ENCODE measurements at regions not wholly inside any gene's neighbourhood (a gene's known extent, or its start where the extent isn't known, plus 50 kb on each side); places are given as distances from the start of the nearest gene placed in this dataset.

DNA sequence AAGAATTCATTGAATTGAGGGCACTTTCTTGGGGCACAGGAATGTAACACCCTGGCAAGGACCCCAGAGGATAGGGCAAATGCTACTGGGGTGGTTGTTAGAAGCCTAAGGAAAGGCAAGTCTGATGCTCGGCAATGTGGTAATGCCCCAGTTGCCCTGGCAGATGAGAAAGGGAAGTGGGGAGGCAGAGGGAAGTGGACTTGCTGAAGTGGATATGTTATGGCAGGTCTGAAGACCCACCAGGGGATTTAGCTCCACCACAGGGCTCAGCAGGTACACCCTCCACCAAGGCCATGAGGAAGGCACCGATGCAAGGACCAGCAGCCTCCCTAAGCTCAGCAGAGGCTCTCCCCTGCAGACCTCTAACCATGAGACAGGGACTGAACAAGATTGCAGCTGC is 184.8 kb downstream of the IRX5 start:
- no peak for DNase-seq (ENCODE audit: low read depth, low spot score)

DNA sequence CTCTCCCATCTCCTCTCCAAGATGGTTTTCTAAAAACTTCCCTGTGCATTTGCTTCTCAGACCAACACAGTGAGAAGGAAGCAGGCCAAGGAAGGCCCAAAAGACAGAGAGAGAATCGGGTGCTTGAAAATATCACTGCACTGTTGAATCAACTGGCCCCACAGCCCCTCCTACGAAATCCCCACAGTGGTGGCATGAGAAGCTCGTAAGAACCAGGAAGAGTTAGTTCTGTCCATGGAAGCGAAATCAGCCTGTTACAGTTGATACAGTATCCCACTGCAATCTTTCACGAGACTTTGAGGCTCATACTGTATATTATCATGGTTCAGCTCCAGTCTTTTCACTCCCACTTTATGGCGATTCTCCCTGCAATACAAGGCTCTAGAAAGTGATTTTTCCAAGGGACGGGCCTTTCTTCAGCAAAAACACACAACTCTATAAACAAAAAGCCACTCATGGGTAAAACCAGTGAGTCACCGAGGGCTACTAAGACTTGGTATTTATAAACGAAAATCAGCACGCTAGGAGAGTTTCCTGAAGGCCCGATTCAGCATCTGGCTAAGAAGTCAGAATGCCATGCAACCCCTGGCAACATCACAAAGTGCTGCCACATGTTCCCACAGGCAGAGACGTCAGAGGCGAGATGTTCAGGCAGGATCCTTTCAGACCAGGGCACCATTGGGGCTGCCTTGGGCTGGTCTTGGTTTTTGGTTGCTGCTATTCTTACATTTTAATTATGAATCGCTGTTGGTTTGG is 185.7 kb downstream of the IRX5 start:
- no peak for DNase-seq (ENCODE audit: low read depth, low spot score)

DNA sequence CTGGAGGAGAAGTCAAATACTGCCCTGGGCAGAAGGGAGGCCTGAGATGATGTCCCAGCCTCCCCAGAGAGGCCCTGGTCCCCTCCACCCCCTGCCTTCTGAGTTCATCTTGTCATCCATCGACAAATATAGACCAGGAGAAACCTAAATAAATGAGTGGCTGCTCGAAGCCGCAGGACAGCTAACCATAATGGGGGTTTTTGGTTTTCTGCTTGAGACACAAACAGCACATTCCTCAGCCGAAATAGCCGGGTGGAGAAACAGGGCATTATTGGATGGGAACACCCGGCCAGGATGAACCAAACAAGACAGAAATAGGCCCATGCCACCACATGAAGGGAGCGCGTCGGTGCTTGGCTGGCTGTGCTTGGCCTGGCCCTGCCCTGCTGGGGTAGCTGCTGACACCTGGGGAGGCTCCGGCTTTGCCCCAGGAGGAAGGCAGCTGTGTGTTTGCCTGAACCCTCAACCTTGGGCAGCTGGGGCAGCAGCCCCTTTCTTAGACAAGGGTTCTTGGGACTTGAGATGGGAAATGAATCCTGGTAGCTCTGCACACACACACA is 188.1 kb downstream of the IRX5 start:
- no peak for DNase-seq (ENCODE audit: low read depth, low spot score)

DNA sequence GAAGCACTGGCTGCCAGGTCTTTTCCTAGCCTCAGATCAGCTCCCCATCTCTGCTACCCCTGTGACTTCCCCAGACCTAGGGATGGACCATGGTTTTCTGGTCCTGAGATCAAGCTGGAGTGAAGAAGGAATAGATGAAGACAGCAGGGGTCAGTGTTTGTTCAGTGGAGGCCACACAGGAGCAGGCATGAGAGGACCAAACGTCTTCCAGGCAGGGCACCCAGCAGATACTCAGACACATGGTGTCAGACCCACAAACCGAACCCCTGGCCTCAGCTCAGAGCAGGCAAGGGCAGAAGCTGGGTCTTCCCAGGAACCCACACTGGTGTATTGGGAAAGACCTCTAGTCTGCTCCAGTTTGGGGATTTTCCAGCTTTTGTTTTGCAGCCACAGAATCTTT is 189.7 kb downstream of the IRX5 start:
- DNase-seq (ENCODE audit: low read depth, low spot score): no peak

DNA sequence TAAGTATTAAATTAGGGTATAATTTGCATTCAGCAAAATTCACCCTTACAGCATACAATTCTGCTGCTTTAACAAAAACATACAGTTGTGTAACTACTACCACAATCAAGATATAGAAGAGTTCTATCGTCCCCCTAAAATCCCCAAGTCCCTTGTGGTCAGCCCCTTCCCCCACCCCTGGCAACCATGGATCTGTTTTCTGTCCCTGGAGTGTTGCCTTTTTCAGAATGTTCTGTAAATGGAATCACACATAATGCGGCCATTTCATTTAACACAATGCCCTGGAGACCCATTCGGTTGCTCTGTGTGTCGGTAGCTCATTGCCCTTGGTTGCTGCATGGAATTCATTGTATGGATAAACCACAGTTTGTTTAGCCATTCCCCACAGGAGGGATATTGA is 190.2 kb downstream of the IRX5 start:
- DNase-seq (ENCODE audit: low read depth, low spot score): no peak

DNA sequence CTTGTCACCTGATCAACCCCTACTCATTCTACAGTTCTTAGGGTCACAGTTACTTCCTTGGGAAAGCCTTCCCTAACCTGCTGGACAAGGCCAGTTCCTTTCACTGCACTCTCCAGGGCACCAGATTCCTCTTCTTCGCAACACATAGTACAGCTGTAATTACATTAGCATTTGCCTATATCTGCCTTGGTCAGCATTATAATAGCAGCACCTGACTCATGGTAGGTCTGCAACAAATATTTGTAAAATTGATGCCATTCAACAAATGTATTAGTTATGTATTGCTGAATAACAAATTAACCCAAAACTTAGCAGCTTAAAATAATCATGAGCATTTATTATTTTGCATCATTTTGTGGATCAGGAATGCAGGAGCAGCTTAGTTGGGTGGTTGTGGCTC is 193.0 kb downstream of the IRX5 start:
- no peak for DNase-seq (ENCODE audit: low read depth, low spot score)

DNA sequence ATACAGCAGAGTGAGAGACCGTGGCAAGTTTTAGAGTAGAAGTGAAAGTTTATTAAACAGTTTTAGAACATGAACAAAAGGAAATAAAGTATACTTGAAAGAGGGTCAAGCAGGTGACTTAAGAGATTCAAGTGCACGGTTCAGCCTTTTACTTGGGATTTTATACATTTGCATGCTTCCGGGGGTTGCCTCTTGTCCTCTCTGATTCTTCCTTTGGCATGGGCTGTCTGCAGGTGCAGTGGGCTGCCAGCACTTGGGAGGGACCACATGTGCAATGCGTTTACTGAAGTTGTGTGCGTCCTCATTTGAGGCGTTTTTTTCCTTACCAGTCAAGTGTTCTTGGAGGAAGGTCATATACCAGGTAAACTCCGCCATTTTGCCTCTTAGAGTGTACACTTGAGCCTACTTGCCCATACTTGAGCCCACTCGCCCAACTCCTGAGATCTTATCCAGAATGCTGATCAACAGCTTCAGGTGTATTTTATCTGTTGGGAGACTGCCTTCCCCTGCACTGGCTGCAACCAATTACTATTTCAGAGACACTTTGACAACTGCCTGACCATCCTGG is 195.2 kb downstream of the IRX5 start:
- no peak for DNase-seq (ENCODE audit: low read depth, low spot score)

DNA sequence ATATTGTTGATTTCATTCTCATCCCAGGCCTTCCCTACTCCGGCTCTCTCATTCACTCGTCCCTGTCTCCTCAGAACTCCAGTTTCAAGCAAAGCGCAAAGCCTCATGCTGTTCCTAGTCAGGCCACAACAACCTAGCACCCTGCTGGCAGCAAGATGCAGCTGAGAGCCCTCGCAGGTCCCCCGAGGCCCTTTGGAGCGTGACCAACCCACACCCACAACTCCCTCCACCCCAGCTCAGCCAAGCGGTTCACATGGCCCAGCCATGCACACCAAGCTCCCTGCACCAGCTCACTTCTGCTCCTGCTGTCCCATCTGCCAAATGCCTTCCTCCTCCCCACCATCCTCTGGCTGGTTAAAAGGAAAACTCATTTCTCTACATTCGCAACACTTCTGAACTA is 195.8 kb downstream of the IRX5 start:
- no peak for DNase-seq (ENCODE audit: low read depth, low spot score)

DNA sequence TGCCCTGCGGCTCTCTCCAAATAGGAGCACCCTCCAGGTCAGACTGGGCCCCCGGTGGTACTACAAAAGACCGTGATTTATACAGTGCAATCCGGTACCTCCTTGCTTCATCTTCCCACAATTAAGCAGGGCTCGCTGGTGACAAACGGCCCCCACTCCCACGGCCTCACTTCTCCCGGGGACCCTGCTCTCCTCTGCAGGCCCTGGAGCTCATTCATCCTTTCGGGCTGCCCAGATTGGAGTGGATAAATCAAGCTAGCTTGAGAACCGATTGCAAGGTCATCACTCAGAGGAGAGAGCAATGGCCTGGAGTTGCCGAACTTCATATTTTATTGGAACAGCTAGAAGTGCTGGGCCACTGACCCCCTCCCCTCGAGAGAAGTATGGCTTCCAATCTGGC is 193.5 kb upstream of the IRX6 start:
- no peak for DNase-seq (ENCODE audit: low read depth, low spot score)

DNA sequence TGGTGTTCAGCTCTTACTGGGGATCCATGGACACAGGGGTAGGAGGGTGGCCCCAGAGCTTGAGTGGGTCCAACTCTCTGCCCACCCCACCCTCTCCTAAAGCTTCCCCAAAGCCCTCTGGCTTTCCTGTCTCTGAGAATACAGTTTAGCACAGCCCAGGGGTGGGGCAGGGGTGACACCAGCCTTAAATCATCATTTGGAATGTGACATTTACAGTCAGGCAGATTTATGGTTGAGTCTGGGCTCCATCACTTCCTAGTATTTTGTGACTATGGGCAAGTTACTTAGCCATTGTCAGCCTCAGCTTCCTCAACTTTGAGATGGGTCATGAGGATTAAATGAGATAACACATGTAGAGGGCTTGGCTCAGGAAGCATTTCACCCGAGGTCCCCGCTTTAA is 193.1 kb upstream of the IRX6 start:
- no peak for DNase-seq (ENCODE audit: low read depth, low spot score)

DNA sequence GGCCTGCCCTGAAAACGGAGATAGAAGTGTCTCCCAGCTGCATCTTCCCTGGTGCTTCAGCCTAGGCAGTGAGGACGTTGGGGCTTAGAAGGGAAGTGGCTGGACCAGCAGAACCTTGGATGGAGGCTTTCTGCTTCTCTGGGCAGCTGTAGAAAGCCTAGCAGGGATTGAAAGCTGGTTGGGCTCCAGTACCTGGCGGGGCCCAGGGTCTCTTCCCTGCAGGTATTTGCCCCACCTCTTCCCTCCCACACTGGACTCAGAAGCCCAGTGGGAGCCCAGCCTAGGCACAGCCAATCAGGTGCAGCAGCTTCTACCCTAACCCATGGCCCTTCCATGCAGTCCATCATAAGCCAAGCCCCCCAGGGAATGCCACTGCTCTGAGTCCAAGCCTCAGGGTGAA is 190.3 kb upstream of the IRX6 start:
- DNase-seq (ENCODE audit: low read depth, low spot score): no peak

DNA sequence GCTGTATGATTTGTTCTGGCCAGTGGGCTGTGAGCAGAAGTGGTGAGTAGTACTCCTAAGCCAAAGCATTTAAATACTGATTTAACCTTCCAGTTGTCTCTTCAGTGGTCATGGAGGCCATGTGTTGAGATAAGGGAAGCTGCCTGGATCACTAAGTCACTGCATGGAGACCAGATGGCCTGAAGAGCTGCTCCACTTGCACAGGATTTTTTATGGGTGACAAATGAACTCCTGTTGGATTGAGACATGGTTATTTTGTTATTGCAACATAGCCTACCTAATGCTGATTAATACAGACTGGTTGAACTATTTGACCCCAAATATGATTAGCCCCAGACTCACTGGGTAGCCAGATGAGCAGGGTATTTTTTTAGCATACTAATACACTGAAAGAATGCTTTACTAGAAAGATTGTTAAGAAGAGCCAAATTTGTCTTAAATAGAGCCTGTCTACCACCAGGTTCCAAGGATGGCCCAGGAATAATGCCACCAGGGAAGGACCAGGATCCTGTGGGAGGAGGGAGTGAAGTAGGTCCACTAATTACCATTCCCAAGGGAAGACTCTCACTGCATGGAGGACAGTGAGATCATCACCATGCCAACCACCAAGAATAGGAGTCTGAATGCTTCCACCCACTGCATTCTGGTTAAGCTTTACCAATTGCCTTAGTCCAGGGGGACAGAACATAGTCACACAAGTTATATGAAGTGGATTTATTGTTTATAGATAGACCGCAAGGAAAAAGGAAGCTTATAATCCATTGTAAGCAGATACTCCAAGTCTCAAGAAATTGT is 187.4 kb upstream of the IRX6 start:
- DNase-seq (ENCODE audit: low read depth, low spot score): no peak

DNA sequence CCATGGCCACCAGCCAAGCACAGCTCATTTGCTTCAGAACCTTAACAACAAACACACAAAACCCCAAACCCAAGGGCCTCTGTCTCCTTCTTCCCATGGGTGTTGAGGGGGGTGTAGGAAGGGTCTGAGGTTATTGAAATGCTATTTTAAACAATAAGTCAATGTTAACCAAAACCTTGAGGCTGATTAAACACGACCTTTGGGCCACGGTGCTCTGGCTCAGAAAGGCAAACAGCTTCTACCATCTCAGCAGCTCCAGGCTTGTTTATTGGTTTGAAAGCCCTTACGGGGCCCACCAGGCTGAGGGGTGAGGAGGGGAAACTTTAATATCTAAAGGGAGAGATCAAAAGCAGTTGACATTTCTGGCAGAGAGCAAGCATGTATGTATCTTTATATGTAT is 185.7 kb upstream of the IRX6 start:
- no peak for DNase-seq (ENCODE audit: low read depth, low spot score)

DNA sequence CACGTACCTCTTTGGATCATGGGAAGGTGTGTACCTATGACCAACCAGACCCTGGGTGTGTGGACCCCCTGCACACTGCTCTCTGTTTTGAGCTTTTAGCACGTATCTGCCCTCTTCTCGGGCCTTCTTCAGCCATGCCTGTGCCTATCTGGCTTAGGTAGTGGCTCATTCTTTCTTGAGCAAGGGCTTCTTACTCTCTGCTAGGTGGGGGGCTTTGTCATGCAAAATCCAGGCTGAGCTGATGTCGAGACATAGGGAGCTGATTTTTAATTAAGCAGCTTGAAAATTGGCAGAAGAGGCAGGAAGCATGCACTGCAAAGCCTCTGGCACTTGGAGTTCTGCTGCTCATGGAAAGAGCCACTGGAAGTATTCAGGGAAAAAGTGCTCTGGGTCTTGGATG is 181.6 kb upstream of the IRX6 start:
- no peak for DNase-seq (ENCODE audit: low read depth, low spot score)

DNA sequence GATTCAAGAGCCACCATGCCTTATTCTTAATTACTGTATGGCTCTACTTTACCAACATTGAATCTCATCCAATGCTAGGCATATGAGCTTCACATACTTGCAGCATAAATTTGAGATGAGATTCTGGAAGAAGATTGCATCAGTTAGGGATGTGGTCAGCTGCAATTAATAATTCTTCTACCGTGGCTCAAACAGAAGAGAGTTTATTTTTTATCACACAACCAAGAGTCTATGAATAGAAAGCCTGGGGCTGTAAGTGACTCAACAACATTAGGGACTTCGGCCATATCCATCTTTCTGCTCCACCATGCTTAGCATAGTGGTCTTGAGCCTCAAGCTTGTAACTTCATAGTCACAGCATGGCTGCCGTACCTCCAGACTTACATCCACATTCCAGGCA is 179.4 kb upstream of the IRX6 start:
- no peak for DNase-seq (ENCODE audit: low read depth, low spot score)

DNA sequence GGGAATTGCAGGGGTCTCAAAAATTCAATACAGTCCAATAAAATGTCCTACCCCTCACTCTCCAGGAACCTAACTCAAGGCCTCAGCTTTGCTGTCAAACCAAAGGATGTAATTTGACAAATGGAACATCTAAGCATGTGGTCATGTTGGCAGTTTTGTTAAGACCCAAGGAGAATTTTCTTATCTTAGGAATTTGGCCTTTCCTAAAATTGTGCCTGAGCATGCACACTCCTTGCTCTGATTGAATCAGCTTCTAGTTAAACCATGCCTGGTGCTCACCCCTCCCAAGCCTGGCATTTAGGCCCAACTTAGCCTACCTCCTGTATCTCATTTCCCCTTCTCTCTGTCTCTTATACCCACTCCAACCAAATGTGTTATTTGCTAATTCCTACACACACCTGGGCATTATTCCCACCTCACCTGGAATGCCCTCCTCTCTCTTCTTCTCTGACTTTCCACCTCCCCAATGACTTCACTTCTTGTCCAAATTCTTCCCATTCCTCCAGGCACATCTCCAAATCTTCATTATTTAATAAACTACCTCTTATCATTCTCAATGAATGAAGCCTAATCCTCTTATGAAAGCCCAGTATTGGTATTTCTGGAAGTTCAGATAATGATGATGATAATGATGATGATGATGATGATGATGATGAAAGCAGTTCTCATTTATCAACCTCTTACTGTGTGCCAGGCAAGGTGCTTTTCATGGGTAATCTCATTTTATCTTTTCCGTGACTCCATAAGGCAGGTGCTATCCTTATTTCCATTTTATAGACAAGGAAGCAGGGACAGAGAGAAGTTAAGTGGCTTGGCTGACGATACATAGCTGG is 178.0 kb upstream of the IRX6 start:
- no peak for DNase-seq (ENCODE audit: low read depth, low spot score)

DNA sequence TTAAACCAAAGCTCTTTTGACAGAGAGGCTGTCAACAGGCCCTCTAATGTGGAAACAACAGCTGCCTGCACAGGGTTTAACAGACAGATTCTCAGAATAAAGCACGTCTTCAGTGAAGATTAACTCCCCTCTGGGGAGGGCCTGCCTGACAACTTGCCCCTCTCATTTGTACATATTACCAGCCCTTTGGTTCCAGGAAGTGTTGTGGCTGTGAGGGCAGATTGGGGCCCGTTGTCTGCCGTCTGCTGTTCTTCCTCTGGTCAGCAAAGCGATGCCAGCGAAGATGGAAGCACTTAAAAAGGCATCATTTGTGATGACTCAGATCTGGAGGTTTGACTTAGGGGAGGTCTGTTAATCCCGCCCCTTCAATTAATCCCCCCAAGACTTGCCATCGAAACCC is 177.0 kb upstream of the IRX6 start:
- DNase-seq (ENCODE audit: low read depth, low spot score): no peak

DNA sequence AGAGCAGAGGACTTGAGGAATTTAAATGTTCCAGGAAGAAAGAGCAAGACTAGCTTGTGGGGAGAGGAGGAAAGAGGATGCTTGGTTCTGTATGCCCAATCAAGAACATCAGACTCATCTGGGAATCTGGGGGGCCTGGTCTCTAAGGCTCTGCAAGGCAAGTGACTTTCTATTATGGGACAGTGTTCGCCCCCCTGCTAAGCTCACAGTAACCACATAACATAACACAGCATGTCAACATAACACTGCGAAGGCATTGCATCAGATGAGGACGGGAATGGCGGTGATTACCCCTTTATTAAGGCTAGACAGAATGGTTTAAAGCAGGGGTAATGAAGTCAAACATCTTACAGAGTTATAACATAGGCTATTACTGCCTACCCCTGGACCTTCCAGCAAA is 176.6 kb upstream of the IRX6 start:
- no peak for DNase-seq (ENCODE audit: low read depth, low spot score)

DNA sequence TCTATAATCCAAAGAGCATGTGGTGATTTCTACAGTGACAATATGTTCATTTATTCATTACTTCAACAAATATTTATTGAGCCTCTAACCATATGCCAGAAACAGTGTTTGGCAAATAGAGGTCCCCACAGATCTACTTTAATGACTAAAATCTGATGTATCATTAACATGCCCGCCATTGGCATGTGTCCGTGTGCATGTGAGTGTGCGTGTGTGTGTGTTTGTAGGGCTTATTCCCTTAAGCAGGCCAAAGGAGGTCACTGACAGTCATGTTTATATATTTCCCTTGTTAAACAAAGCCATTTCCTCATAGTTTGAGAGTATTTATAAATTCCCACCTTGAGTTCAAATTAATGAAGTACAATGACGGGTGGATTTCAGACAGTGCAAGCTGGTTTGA is 174.4 kb upstream of the IRX6 start:
- no peak for DNase-seq (ENCODE audit: low read depth, low spot score)

DNA sequence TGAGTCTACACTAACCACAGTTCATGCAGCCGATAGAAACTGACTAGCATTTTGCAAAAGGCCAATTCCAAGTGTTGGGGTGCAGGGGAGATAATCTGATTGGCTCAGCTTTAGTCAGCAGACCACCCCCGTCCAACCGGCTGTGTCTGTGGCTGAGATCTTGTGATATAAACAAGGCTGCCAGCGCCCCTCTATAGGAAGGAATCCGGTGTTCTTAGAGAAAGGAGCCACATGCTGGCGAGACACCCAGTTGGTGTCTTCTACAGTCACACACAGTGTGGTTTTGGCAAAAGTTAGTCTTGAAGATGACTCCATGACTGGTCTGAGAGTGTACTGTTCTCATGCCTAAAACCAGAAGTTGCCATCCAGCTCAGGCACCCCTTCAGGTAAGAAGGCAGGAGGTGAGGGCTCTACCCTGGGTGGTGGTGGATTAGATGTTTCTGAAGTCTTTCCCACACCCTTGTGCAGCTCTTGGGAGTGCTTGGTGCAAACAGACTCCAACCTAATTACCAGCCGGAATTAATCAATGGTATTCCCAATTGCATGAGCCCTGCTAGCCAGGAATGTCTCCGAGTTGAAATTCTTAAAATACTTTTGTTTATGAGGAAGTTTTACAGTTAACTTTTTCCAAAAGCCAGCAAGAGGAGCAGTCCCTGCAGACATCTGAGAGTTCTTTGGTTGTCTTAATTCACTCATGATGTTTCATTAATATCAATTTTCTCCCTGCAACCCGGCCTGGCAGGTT is 172.3 kb upstream of the IRX6 start:
- no peak for DNase-seq (ENCODE audit: low read depth, low spot score)

DNA sequence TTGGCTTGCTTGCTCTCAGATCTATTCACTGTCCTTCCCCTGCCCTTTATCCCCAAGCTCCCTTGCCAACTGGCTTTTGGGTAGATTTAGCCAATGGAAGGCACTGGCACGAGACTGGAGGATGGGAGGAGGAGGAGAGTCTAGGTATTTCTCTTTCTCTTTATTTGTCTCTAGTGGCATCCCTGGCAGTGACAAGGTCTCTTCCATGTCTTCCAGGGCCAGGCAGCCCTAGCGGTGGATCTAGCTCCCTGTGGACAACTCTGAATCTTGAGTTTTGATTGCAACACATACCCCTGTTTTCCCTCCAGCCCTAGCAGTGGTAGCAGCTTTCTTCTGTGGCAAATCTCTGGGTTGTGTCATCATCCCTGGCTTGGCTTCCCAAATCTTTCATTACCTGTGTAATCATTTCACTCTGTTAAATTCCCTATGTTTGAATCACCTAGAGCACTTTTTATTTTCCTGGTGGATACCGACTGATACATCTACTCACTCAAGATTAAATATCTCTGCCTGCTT is 171.1 kb upstream of the IRX6 start:
- DNase-seq (ENCODE audit: low read depth, low spot score): no peak

All from activated CD4-positive, CD25-positive, alpha-beta regulatory T cell treated with anti-CD3 and anti-CD28 coated beads, Interleukin-2, amount 50 U/mL, for 16 hours (primary cell).